GM12878 (cell line): ENCODE measurements at regions not wholly inside any gene's neighbourhood (a gene's known extent, or its start where the extent isn't known, plus 50 kb on each side); places are given as distances from the start of the nearest gene placed in this dataset.

Experiments used
- ATAC-seq: fragments of 200-7000 bp; cut with Tn5 transposase; 3 replicates; pipeline ENCODE4 v1.9.1; 2020; ENCODE audit warnings: mild to moderate bottlenecking, moderate library complexity
- BruUV-seq: library from RNA; stranded (reverse); fragments of 400-500 nt; replicated peaks from 2 replicates; lab custom pipeline; 2021; lab: Mats Ljungman, UMichigan
- CTCF ChIA-PET: fragments of 300-600 bp; sonication (Branson Sonifier 250); formaldehyde crosslinking; extraction: SDS; loops from one replicate; lab custom pipeline; 2021; ENCODE audit warnings: inconsistent platforms; lab: Yijun Ruan, JAX
- POLR2A ChIA-PET: fragments of 350-600 bp; formaldehyde crosslinking; extraction: SDS; loops from one replicate; lab custom pipeline; 2021; ENCODE audit warnings: inconsistent platforms; lab: Charles Lee
- RAD21 ChIA-PET: fragments of 300-600 bp; sonication (Branson Sonifier 250); formaldehyde crosslinking; loops from one replicate; lab custom pipeline; 2023; ENCODE audit warnings: antibody characterized with exemption; ENCODE audit not compliant: unreplicated experiment; lab: Charles Lee
- SMC1A ChIA-PET: fragments of 300-600 bp; sonication (Branson Sonifier 250); formaldehyde crosslinking; loops from one replicate; lab custom pipeline; 2023; ENCODE audit not compliant: unreplicated experiment, uncharacterized antibody; lab: Charles Lee
- DNase-seq: peaks from one replicate; pipeline ENCODE4 v3.0.0-alpha.2; 2011; ENCODE audit warnings: low read depth, low spot score
- FAIRE-seq: peaks from 3 replicates; lab custom pipeline; 2011; peaks lifted over from hg19 to GRCh38; lab: Jason Lieb, UNC
- H2AFZ ChIP-seq: 2 replicates; pipeline ENCODE4 v1.6.0; 2011; ENCODE audit warnings: low read depth, low read length, control low read depth; ENCODE audit not compliant: control insufficient read depth
- H3K27ac ChIP-seq: 2 replicates; pipeline ENCODE4 v1.5.1; 2011; ENCODE audit warnings: control low read depth; ENCODE audit not compliant: control insufficient read depth, insufficient read depth
- H3K27me3 ChIP-seq, 2 experiments: replicated peaks in 1 of 2; 2 replicates each; pipeline versions ENCODE4 v1.6.0 to v1.6.1; 2011; ENCODE audit warnings: low read length in 1 of 2; ENCODE audit not compliant: control insufficient read depth in 2 of 2, insufficient read depth in 2 of 2
- H3K36me3 ChIP-seq, 2 experiments: 2 replicates each; pipeline ENCODE4 v1.5.1; 2011; ENCODE audit warnings: low read length in 1 of 2; ENCODE audit not compliant: control insufficient read depth in 2 of 2, insufficient read depth in 2 of 2
- H3K4me1 ChIP-seq: 2 replicates; pipeline ENCODE4 v1.6.1; 2011; ENCODE audit warnings: mild to moderate bottlenecking, low read length, moderate library complexity, mixed read lengths; ENCODE audit not compliant: control insufficient read depth, insufficient read depth
- H3K4me2 ChIP-seq: 2 replicates; pipeline ENCODE4 v1.6.0; 2011; ENCODE audit warnings: control low read depth; ENCODE audit not compliant: control insufficient read depth, insufficient read depth
- H3K4me3 ChIP-seq: fragments of 200-600 bp; sonication (generic); 2 replicates; pipeline ENCODE4 v1.5.1; 2016
- H3K79me2 ChIP-seq: 2 replicates; pipeline ENCODE4 v1.6.0; 2011; ENCODE audit warnings: low read length; ENCODE audit not compliant: control insufficient read depth, insufficient read depth
- H3K9ac ChIP-seq: 2 replicates; pipeline ENCODE4 v1.8.0; 2011; ENCODE audit warnings: low read length, control low read depth, mixed read lengths; ENCODE audit not compliant: control insufficient read depth, insufficient read depth
- H3K9me3 ChIP-seq: replicated peaks from 3 replicates; pipeline ENCODE4 v1.5.1; 2011; ENCODE audit warnings: mild to moderate bottlenecking, low read length; ENCODE audit not compliant: control insufficient read depth, insufficient read depth
- H4K20me1 ChIP-seq: 2 replicates; pipeline ENCODE4 v1.6.0; 2011; ENCODE audit not compliant: control insufficient read depth, insufficient read depth
- FOS ChIP-seq: IDR thresholded peaks from 3 replicates; pipeline ENCODE4 v1.6.1; 2011; ENCODE audit warnings: borderline replicate concordance; ENCODE audit not compliant: insufficient read length; ENCODE audit errors: extremely low read depth
- MTA3 ChIP-seq: IDR thresholded peaks from 2 replicates; pipeline ENCODE4 v1.6.1; 2012; ENCODE audit warnings: low read length, inconsistent platforms, borderline replicate concordance
- NFYA ChIP-seq: IDR thresholded peaks from 2 replicates; pipeline ENCODE4 v1.6.1; 2011; ENCODE audit warnings: low read depth, mild to moderate bottlenecking, low read length, improper control_type of control experiment, borderline replicate concordance
- NKRF ChIP-seq: fragments of 450-650 bp; conservative IDR thresholded peaks from 2 replicates; pipeline ENCODE4 v1.6.1; 2017; ENCODE audit warnings: mild to moderate bottlenecking, moderate library complexity
- POLR2AphosphoS2 ChIP-seq: IDR thresholded peaks from 2 replicates; pipeline ENCODE4 v1.6.1; 2011; ENCODE audit warnings: low read depth, mild to moderate bottlenecking, low read length, improper control_type of control experiment, moderate library complexity
- POU2F2 ChIP-seq: IDR thresholded peaks from 3 replicates; pipeline ENCODE4 v1.6.1; 2011; ENCODE audit warnings: low read depth, mild to moderate bottlenecking, low read length, borderline replicate concordance
- RAD21 ChIP-seq: IDR thresholded peaks from 2 replicates; pipeline ENCODE4 v1.6.1; 2011; ENCODE audit warnings: mild to moderate bottlenecking, low read depth, low read length, moderate library complexity; ENCODE audit not compliant: insufficient read depth
- SREBF1 ChIP-seq: IDR thresholded peaks from 2 replicates; pipeline ENCODE4 v1.6.1; 2012; ENCODE audit warnings: mild to moderate bottlenecking, low read length
- SUPT20H ChIP-seq: IDR thresholded peaks from 2 replicates; pipeline ENCODE4 v1.6.1; 2011; ENCODE audit warnings: low read depth, mild to moderate bottlenecking, low read length, moderate library complexity, borderline replicate concordance; ENCODE audit not compliant: control insufficient read depth
- TCF7 ChIP-seq: IDR thresholded peaks from 2 replicates; pipeline ENCODE4 v1.6.1; 2014; ENCODE audit warnings: antibody characterized with exemption, borderline replicate concordance
- ZBTB4 ChIP-seq: fragments of 450-650 bp; formaldehyde crosslinking; IDR thresholded peaks from 2 replicates; pipeline ENCODE4 v1.4.0; 2022; ENCODE audit warnings: mild to moderate bottlenecking, moderate library complexity
- WGBS: methylation state at CpG from one replicate; pipeline ENCODE4 v1.1.6; 2016; ENCODE audit warnings: low lambda C conversion rate; ENCODE audit not compliant: insufficient replicate concordance, insufficient coverage; ENCODE audit errors: missing lambda C conversion rate; 5-methylcytosine and 5-hydroxymethylcytosine counted together
- in situ Hi-C: fragments of 300-500 bp; cut with MboI; formaldehyde crosslinking; loops from 9 replicates; pipeline ENCODE4 v1.14.3; 2018; ENCODE audit warnings: mixed read lengths
- intact Hi-C: fragments of 100-400 bp; cut with micrococcal nuclease; formaldehyde crosslinking; loops from one replicate; pipeline ENCODE4 v1.14.2; 2022; ENCODE audit not compliant: unreplicated experiment

- TF ChIP-seq NKRF (no peak), ZBTB4 (CRISPR knock-in tag) (no peak)
- TF ChIP-seq, all 136 proteins: peak for 0
These were observed 965.7 kb upstream of the FAT3 start (continued) for GRCh38 chr11:91258876-91259275.

- RAD21 ChIA-PET, result no interaction called here
- Histone ChIP-seq H2AFZ (no peak overlapping the region), H3K4me3 (no peak overlapping the region), H4K20me1 (no peaks in the 10 kb centered on the region), H3K27ac (no peak overlapping the region), H3K79me2 (no peaks in the 10 kb centered on the region), H3K4me2 (no peak overlapping the region), H3K9me3 (no peaks in the 10 kb centered on the region), H3K36me3 (no peaks in the 10 kb centered on the region), H3K4me1 (no peaks in the 10 kb centered on the region), H3K27me3 (no peaks in the 10 kb centered on the region), H3K9ac (no peak overlapping the region)
- WGBS, result 0% methylated on average over 1 of the region's 1 CpG
- intact Hi-C loops, result no loop called here
- POLR2A ChIA-PET, result no interaction called here
- CTCF ChIA-PET, result interaction anchor here (3.2 kb wide), 1 partner anchor 10 kb away, joined by 13 read pairs; no protein-coding TSS in a partner anchor
- no TSS peak for BruUV-seq
- FAIRE-seq (no peak), DNase-seq (no peak), ATAC-seq (no peak)
- TF ChIP-seq POU2F2, result no peak
- TF ChIP-seq RAD21, result no peak
- TF ChIP-seq MTA3, result no peak
- no peak for TF ChIP-seq SREBF1
- TF ChIP-seq POLR2AphosphoS2, result no peak
- TF ChIP-seq SUPT20H, result no peak
- no peak for TF ChIP-seq TCF7
- TF ChIP-seq FOS, result no peak
- TF ChIP-seq NFYA, result no peak
- SMC1A ChIA-PET, result interaction anchor here (0.6 kb wide), 1 partner anchor 31 kb away, joined by 4 read pairs; no protein-coding TSS in a partner anchor
- in situ Hi-C loops, result no loop called here
These were observed 967.0 kb upstream of the FAT3 start for GRCh38 chr11:91257667-91258066.
